Heart right ventricle (tissue), 16 donors: ENCODE measurements at regions not wholly inside any gene's neighbourhood (a gene's known extent, or its start where the extent isn't known, plus 50 kb on each side); places are given as distances from the start of the nearest gene placed in this dataset.
"Not testable (repeated sequence)": the region's sequence is repeated elsewhere in the genome, so short reads cannot be mapped to it uniquely, and the experiment has no call there.

Experiments used
- ATAC-seq, 8 donors: fragments of 200-7000 bp; cut with Tn5 transposase; one replicate each; pipeline ENCODE4 v1.9.1; 2020; ENCODE audit warnings: mild to moderate bottlenecking in 8 of 8, moderate library complexity in 8 of 8, moderate number of reproducible peaks in 1 of 8
- DNase-seq, 2 donors: peaks; one replicate each; pipeline ENCODE4 v3.0.0-alpha.2; 2020
- H3K27ac ChIP-seq, 10 donors: fragments of 200-600 bp; sonication (generic) in 2 of 10; one replicate each; pipeline versions ENCODE4 v1.5.0 to v1.8.0; 2020 to 2022; ENCODE audit warnings: mild to moderate bottlenecking in 3 of 10
- H3K27me3 ChIP-seq, 7 donors: fragments of 200-600 bp; one replicate each; pipeline ENCODE4 v1.8.0; 2021 to 2022; ENCODE audit warnings: mild to moderate bottlenecking in 2 of 7
- H3K36me3 ChIP-seq, 9 donors: fragments of 200-600 bp; sonication (generic) in 1 of 9; one replicate each; pipeline versions ENCODE4 v1.5.0 to v1.8.0; 2020 to 2022; ENCODE audit warnings: mild to moderate bottlenecking in 2 of 9
- H3K4me1 ChIP-seq, 9 donors: fragments of 200-600 bp; sonication (generic) in 1 of 9; one replicate each; pipeline versions ENCODE4 v1.5.0 to v1.8.0; 2020 to 2022; ENCODE audit warnings: mild to moderate bottlenecking in 4 of 9
- H3K4me3 ChIP-seq, 10 donors: fragments of 200-600 bp; sonication (generic) in 2 of 10; one replicate each; pipeline versions ENCODE4 v1.5.0 to v1.8.0; 2020 to 2022; ENCODE audit warnings: mild to moderate bottlenecking in 7 of 10, moderate library complexity in 2 of 10
- H3K9me3 ChIP-seq, 11 donors: fragments of 200-600 bp in 10 of 11; sonication (generic) in 2 of 11; one replicate each; pipeline versions ENCODE4 v1.5.0 to v1.8.0; 2013 to 2022; ENCODE audit warnings: mild to moderate bottlenecking in 2 of 11, control low read depth in 1 of 11, moderate library complexity in 1 of 11
- CTCF ChIP-seq, 9 donors: fragments of 200-600 bp; sonication (generic) in 2 of 9; IDR thresholded peaks; one replicate each; pipeline versions ENCODE4 v1.5.0 to v1.8.0; 2021 to 2022; ENCODE audit warnings: antibody characterized with exemption in 9 of 9, mild to moderate bottlenecking in 5 of 9, moderate library complexity in 1 of 9
- WGBS, 2 donors: extraction: QIAGEN DNeasy Blood & Tissue Kit; methylation state at CpG; one replicate each; pipeline ENCODE4 v1.1.7; 2013; ENCODE audit warnings: inconsistent platforms in 1 of 2; 5-methylcytosine and 5-hydroxymethylcytosine counted together
- intact Hi-C, 10 donors: fragments of 100-400 bp; cut with DNase I; formaldehyde crosslinking; loops; one replicate each; pipeline versions ENCODE4 v1.11.1 to v1.14.2; 2022
- donor health status: Arrhythmogenic right ventricular cardiomyopathy.
- donor health status: ischemic (EF 13 %, LVEDD 7.1; RV severe dilation, severe dysfunction).
- donor health status: healthy with polysubstance abuse.
- donor health status: DM: no; HTN: yes; CAD: no.
- donor health status: DM: no; HTN: no; CAD: no.
- donor health status: ischemic (EF 25% LVEDD 6.9; RV normal size, moderate dysfunction).
- donor health status: ischemic (EF 25% LVEDD 5.7; RV mildly dilated, moderate dysfunction).
- donor health status: healthy.
- donor health status: DM: yes; HTN: yes; CAD: no.
- donor health status: Ischemic cardiomyopathy.
- donor health status: ischemic (EF 35%, LVEDD 5.7; RV mildly dilated, moderate dysfunction).
- donor health status: nonischemic (EF 11% LVEDD 7.7; RV severe dilation, severe dysfunction).
- donor health status: DM: yes; HTN: yes; CAD: no.
- donor health status: PGD.
- donor health status: ischemic (EF 29% LVEDD 5.4; RV normal size, mild dysfunction).
- donor health status: nonischemic (EF 23%, LVEDD 6.1; RV moderate dilation, normal function).

- H3K4me3 ChIP-seq = no peak overlapping the region
- intact Hi-C loops = no loop called here
- no peaks in the 10 kb centered on the region for H3K27me3 ChIP-seq
- H3K27ac ChIP-seq = no peak overlapping the region
- no peaks in the 10 kb centered on the region for H3K9me3 ChIP-seq
- ATAC-seq (no peak), DNase-seq (no peak)
- whole genome bisulfite sequencing, 2 donors = 74 to 75% methylated on average over 1 of the region's 1 CpG
- peaks cover 0 to 5% (median 0%) of the 10 kb centered on the region in 9 donors for H3K4me1 ChIP-seq
- no peaks in the 10 kb centered on the region for H3K36me3 ChIP-seq
- TF ChIP-seq CTCF (IDR thresholded peaks at IDR 0.05) = no peak
These were observed 51.8 kb upstream of the DNAJC10 start for GRCh38 chr2:182664212-182664611.

- WGBS, 2 donors = 81 to 83% methylated on average over 3 of the region's 3 CpGs
- intact Hi-C loops = loop anchor here in 1 of 10 donors (5.0 kb wide), 1 partner anchor 47 kb away; no protein-coding TSS in a partner anchor
These were observed 50.6 kb upstream of the DNAJC10 start for GRCh38 chr2:182665500-182665899.

More at GRCh38 chr2:182665500-182665899, 50.6 kb upstream of the DNAJC10 start:
- not testable (repeated sequence) for DNase-seq, H3K36me3 ChIP-seq, H3K4me3 ChIP-seq, H3K4me1 ChIP-seq, H3K9me3 ChIP-seq, H3K27ac ChIP-seq, ATAC-seq, H3K27me3 ChIP-seq
